Stimulated activated naive CD4-positive, alpha-beta T cell (primary cell): ENCODE measurements at regions not wholly inside any gene's neighbourhood (a gene's known extent, or its start where the extent isn't known, plus 50 kb on each side); places are given as distances from the start of the nearest gene placed in this dataset.
"Not testable (repeated sequence)": the region's sequence is repeated elsewhere in the genome, so short reads cannot be mapped to it uniquely, and the experiment has no call there.

Experiments
- DNase-seq, 6 experiments: peaks; one replicate each; lab custom pipeline; 2025; lab: John Stamatoyannopoulos, UW

- no peak for DNase-seq
These were observed 305.1 kb upstream of the RIOK2 start for GRCh38 chr5:97488126-97488668.

GRCh38 chr5:97489010-97489840 lies 306.2 kb upstream of the RIOK2 start:
- no peak for DNase-seq

GRCh38 chr5:97494465-97494864 lies 311.4 kb upstream of the RIOK2 start:
- DNase-seq = no peak

- no peak for DNase-seq
These were observed 312.3 kb upstream of the RIOK2 start for GRCh38 chr5:97495301-97495700.

- DNase-seq = no peak
These were observed 313.0 kb upstream of the RIOK2 start for GRCh38 chr5:97496037-97496436.

- no peak for DNase-seq
These were observed 315.6 kb upstream of the RIOK2 start for GRCh38 chr5:97498657-97499056.

- DNase-seq = no peak
These were observed 316.6 kb upstream of the RIOK2 start for GRCh38 chr5:97499605-97500004.

GRCh38 chr5:97501286-97501964 lies 318.4 kb upstream of the RIOK2 start:
- no peak for DNase-seq

- no peak for DNase-seq
These were observed 318.9 kb upstream of the RIOK2 start for GRCh38 chr5:97501965-97502305.

GRCh38 chr5:97508864-97509263 lies 325.8 kb upstream of the RIOK2 start:
- no peak for DNase-seq

GRCh38 chr5:97519565-97519964 lies 336.5 kb upstream of the RIOK2 start:
- DNase-seq = not testable (repeated sequence)

GRCh38 chr5:97523336-97523735 lies 340.3 kb upstream of the RIOK2 start:
- DNase-seq = not testable (repeated sequence)

GRCh38 chr5:97525780-97526179 lies 342.7 kb upstream of the RIOK2 start:
- DNase-seq = no peak

- no peak for DNase-seq
These were observed 345.9 kb upstream of the RIOK2 start for GRCh38 chr5:97528941-97529340.

- DNase-seq = no peak
These were observed 346.4 kb upstream of the RIOK2 start for GRCh38 chr5:97529354-97529985.

- no peak for DNase-seq
These were observed 348.5 kb upstream of the RIOK2 start for GRCh38 chr5:97531549-97531948.

- DNase-seq = no peak
These were observed 351.1 kb upstream of the RIOK2 start for GRCh38 chr5:97534166-97534565.

- no peak for DNase-seq
These were observed 353.6 kb upstream of the RIOK2 start for GRCh38 chr5:97536683-97537082.

- no peak for DNase-seq
These were observed 355.9 kb upstream of the RIOK2 start for GRCh38 chr5:97538912-97539311.

- DNase-seq = no peak
These were observed 358.8 kb upstream of the RIOK2 start for GRCh38 chr5:97541864-97542263.

- DNase-seq = no peak
These were observed 359.4 kb upstream of the RIOK2 start for GRCh38 chr5:97542469-97542868.

GRCh38 chr5:97543166-97543565 lies 360.1 kb upstream of the RIOK2 start:
- DNase-seq = no peak

- DNase-seq = no peak
These were observed 361.2 kb upstream of the RIOK2 start for GRCh38 chr5:97544240-97544639.
